PC-3 (cell line): ENCODE measurements at regions not wholly inside any gene's neighbourhood (a gene's known extent, or its start where the extent isn't known, plus 50 kb on each side); places are given as distances from the start of the nearest gene placed in this dataset.

Experiments
- ATAC-seq: fragments of 200-7000 bp; cut with Tn5 transposase; 2 replicates; pipeline ENCODE4 v1.9.1; 2020; ENCODE audit warnings: mild to moderate bottlenecking, moderate library complexity
- BruUV-seq: library from RNA; stranded (reverse); fragments of 400-500 nt; replicated peaks from 2 replicates; lab custom pipeline; 2021; lab: Mats Ljungman, UMichigan
- CTCF ChIA-PET: fragments of 300-600 bp; sonication (Branson Sonifier 250); formaldehyde crosslinking; loops from one replicate; lab custom pipeline; 2022; ENCODE audit warnings: antibody characterized with exemption; lab: Charles Lee
- POLR2A ChIA-PET: fragments of 300-600 bp; sonication (Branson Sonifier 250); formaldehyde crosslinking; loops from one replicate; lab custom pipeline; 2022; ENCODE audit warnings: antibody characterized with exemption; ENCODE audit not compliant: unreplicated experiment; lab: Charles Lee
- DNase-seq: peaks from one replicate; pipeline ENCODE4 v3.0.0-alpha.2; 2015
- H2AFZ ChIP-seq: fragments of 300-600 bp; sonication (generic); 2 replicates; pipeline ENCODE4 v1.6.0; 2016; ENCODE audit warnings: antibody characterized with exemption, low read length
- H3F3A ChIP-seq: fragments of 300-600 bp; sonication (generic); one replicate; pipeline ENCODE4 v1.6.0; 2017; ENCODE audit warnings: antibody characterized with exemption, low read length, control low read depth, mild to moderate bottlenecking; ENCODE audit not compliant: unreplicated experiment
- H3K27ac ChIP-seq: fragments of 300-600 bp; sonication (generic); 2 replicates; pipeline ENCODE4 v1.5.1; 2016; ENCODE audit warnings: mild to moderate bottlenecking, low read length
- H3K27me3 ChIP-seq: fragments of 300-600 bp; sonication (generic); 2 replicates; pipeline ENCODE4 v1.6.1; 2016; ENCODE audit warnings: low read length, mixed read lengths
- H3K36me3 ChIP-seq: fragments of 300-600 bp; sonication (generic); 2 replicates; pipeline ENCODE4 v1.6.1; 2016; ENCODE audit warnings: low read depth, mixed run types, low read length, mixed read lengths
- H3K4me1 ChIP-seq: fragments of 300-600 bp; sonication (generic); 2 replicates; pipeline ENCODE4 v1.5.1; 2016; ENCODE audit warnings: low read length; ENCODE audit not compliant: insufficient read depth
- H3K4me2 ChIP-seq: fragments of 300-600 bp; sonication (generic); 2 replicates; pipeline ENCODE4 v1.6.0; 2016; ENCODE audit warnings: low read length
- H3K4me3 ChIP-seq: fragments of 300-600 bp; sonication (generic); 2 replicates; pipeline ENCODE4 v1.5.1; 2016; ENCODE audit warnings: mild to moderate bottlenecking, low read length, mixed read lengths
- H3K79me2 ChIP-seq: fragments of 300-600 bp; sonication (generic); 2 replicates; pipeline ENCODE4 v1.6.1; 2017; ENCODE audit warnings: low read length, mixed read lengths
- H3K9ac ChIP-seq: fragments of 300-600 bp; sonication (generic); 2 replicates; pipeline ENCODE4 v1.6.0; 2016; ENCODE audit warnings: mild to moderate bottlenecking, low read length
- H3K9me2 ChIP-seq: fragments of 300-600 bp; sonication (generic); replicated peaks from 2 replicates; pipeline ENCODE4 v1.6.1; 2016; ENCODE audit warnings: mixed run types, low read length, mixed read lengths
- H3K9me3 ChIP-seq: fragments of 300-600 bp; sonication (generic); 2 replicates; pipeline ENCODE4 v1.6.1; 2016; ENCODE audit warnings: low read length, mixed read lengths
- H4K20me1 ChIP-seq: fragments of 300-600 bp; sonication (generic); 2 replicates; pipeline ENCODE4 v1.6.1; 2016; ENCODE audit warnings: low read length, mixed read lengths
- CTCF ChIP-seq: fragments of 300-600 bp; sonication (generic); conservative IDR thresholded peaks from 2 replicates; pipeline ENCODE4 v1.5.1; 2017; ENCODE audit warnings: antibody characterized with exemption, low read depth, mild to moderate bottlenecking, low read length
- EZH2 ChIP-seq: fragments of 300-600 bp; sonication (generic); IDR thresholded peaks from one replicate; pipeline ENCODE4 v1.6.1; 2017; ENCODE audit warnings: antibody characterized with exemption, mild to moderate bottlenecking, low read length; ENCODE audit not compliant: unreplicated experiment
- EZH2phosphoT487 ChIP-seq: fragments of 300-600 bp; sonication (generic); IDR thresholded peaks from 2 replicates; pipeline ENCODE4 v1.6.1; 2018; ENCODE audit warnings: mild to moderate bottlenecking, antibody characterized with exemption, low read length, borderline replicate concordance
- intact Hi-C: fragments of 100-400 bp; cut with micrococcal nuclease; formaldehyde crosslinking; loops from 2 replicates; pipeline ENCODE4 v1.9.0; 2023

GRCh38 chr18:70489986-70490933 lies 201.4 kb downstream of the SOCS6 start:
- CTCF ChIA-PET: interaction anchor here (0.5 kb wide), 1 partner anchor 1671 kb away, joined by 3 read pairs; no protein-coding TSS in a partner anchor
- DNase-seq (peak; percentile 69), ATAC-seq (peak; percentile 65)
- TF ChIP-seq CTCF (peak; percentile 86), EZH2 (no peak), EZH2phosphoT487 (no peak)
- Histone ChIP-seq H2AFZ (peak overlapping the region; percentile 48), H3K9ac (no peak overlapping the region), H4K20me1 (no peaks in the 10 kb centered on the region), H3F3A (no peaks in the 10 kb centered on the region), H3K27ac (no peak overlapping the region), H3K36me3 (no peaks in the 10 kb centered on the region), H3K4me2 (0 out of 2 replicates have a peak overlapping the region, but pooled peaks have one; percentile 33), H3K9me2 (no peaks in the 10 kb centered on the region), H3K4me3 (0 out of 2 replicates have a peak overlapping the region, but pooled peaks have one; percentile 11), H3K4me1 (no peaks in the 10 kb centered on the region), H3K9me3 (no peaks in the 10 kb centered on the region), H3K79me2 (no peaks in the 10 kb centered on the region), H3K27me3 (peaks cover 24% of the 10 kb centered on the region)
- intact Hi-C loops: loop anchor here (2.0 to 5.0 kb wide), 2 partner anchors 292 to 443 kb away; no protein-coding TSS in a partner anchor
- POLR2A ChIA-PET: no interaction called here
- BruUV-seq: no TSS peak

- ChIA-PET CTCF (no interaction called here), POLR2A (no interaction called here)
- H3K9me2 ChIP-seq: no peaks in the 10 kb centered on the region
- no peak for DNase-seq
- H3K27ac ChIP-seq: no peak overlapping the region
- H3K4me3 ChIP-seq: no peak overlapping the region
- no peaks in the 10 kb centered on the region for H3K4me1 ChIP-seq
- peak overlapping the region; percentile 48 for H2AFZ ChIP-seq
- H3F3A ChIP-seq: no peaks in the 10 kb centered on the region
- no peak for TF ChIP-seq EZH2
- TF ChIP-seq EZH2phosphoT487: no peak
- TF ChIP-seq CTCF: no peak
- intact Hi-C loops: no loop called here
- H3K27me3 ChIP-seq: peaks cover 24% of the 10 kb centered on the region
- no peaks in the 10 kb centered on the region for H4K20me1 ChIP-seq
- 0 out of 2 replicates have a peak overlapping the region, but pooled peaks have one; percentile 33 for H3K4me2 ChIP-seq
- H3K36me3 ChIP-seq: no peaks in the 10 kb centered on the region
- no peak overlapping the region for H3K9ac ChIP-seq
- no peak for ATAC-seq
- H3K79me2 ChIP-seq: no peaks in the 10 kb centered on the region
- H3K9me3 ChIP-seq: no peaks in the 10 kb centered on the region
- BruUV-seq: no TSS peak
These were observed 200.7 kb downstream of the SOCS6 start for GRCh38 chr18:70489571-70489970.
